B cell (primary cell): ENCODE measurements at regions not wholly inside any gene's neighbourhood (a gene's known extent, or its start where the extent isn't known, plus 50 kb on each side); places are given as distances from the start of the nearest gene placed in this dataset.

Experiments
- ATAC-seq: fragments of 200-7000 bp; cut with Tn5 transposase; one replicate; pipeline ENCODE4 v1.10.0; 2021; ENCODE audit warnings: low read depth, mild to moderate bottlenecking, moderate number of reproducible peaks, moderate library complexity
- CTCF ChIA-PET: fragments of 350-600 bp; sonication (Branson Sonifier 250); formaldehyde crosslinking; loops from one replicate; lab custom pipeline; 2021; ENCODE audit warnings: antibody characterized with exemption, inconsistent platforms; lab: Charles Lee
- POLR2A ChIA-PET: fragments of 350-600 bp; sonication (Branson Sonifier 250); formaldehyde crosslinking; loops from one replicate; lab custom pipeline; 2021; ENCODE audit warnings: antibody characterized with exemption; lab: Charles Lee
- DNase-seq: peaks from one replicate; pipeline ENCODE4 v3.0.0; 2013
- H2AFZ ChIP-seq: 2 replicates; pipeline ENCODE4 v1.6.1; 2012; ENCODE audit warnings: mild to moderate bottlenecking, low read depth, low read length; ENCODE audit not compliant: insufficient read depth, poor library complexity, severe bottlenecking
- H3K27ac ChIP-seq, 2 donors: 1 replicate in 1 of 2; 2 replicates in 1 of 2; pipeline ENCODE4 v1.5.1; 2012 to 2013; ENCODE audit warnings: low read length in 2 of 2, mild to moderate bottlenecking in 2 of 2, moderate library complexity in 1 of 2
- H3K27me3 ChIP-seq, 4 experiments: fragments of 200-600 bp in 1 of 4; sonication (generic) in 1 of 4; replicated peaks in 1 of 4; 1 replicate in 2 of 4; 2 replicates in 2 of 4; pipeline versions ENCODE4 v1.6.1 to v1.7.0; 2013 to 2016; ENCODE audit warnings: low read length in 3 of 4, mild to moderate bottlenecking in 2 of 4, mixed read lengths in 1 of 4, moderate library complexity in 1 of 4; ENCODE audit not compliant: insufficient read depth in 4 of 4, control insufficient read depth in 3 of 4; ENCODE audit errors: control extremely low read depth in 1 of 4
- H3K36me3 ChIP-seq, 2 experiments: replicated peaks in 1 of 2; 1 replicate in 1 of 2; 2 replicates in 1 of 2; pipeline versions ENCODE4 v1.6.1 to v1.7.1; 2013; ENCODE audit warnings: low read length in 1 of 2; ENCODE audit not compliant: insufficient read depth in 2 of 2, control insufficient read depth in 1 of 2; ENCODE audit errors: control extremely low read depth in 1 of 2, extremely low read depth in 1 of 2
- H3K4me1 ChIP-seq, 2 donors: fragments of 200-600 bp in 1 of 2; sonication (generic) in 1 of 2; 1 replicate in 1 of 2; 2 replicates in 1 of 2; pipeline versions ENCODE4 v1.5.1 to v1.6.1; 2013 to 2017; ENCODE audit warnings: low read length in 2 of 2; ENCODE audit not compliant: control insufficient read depth in 2 of 2, insufficient read depth in 2 of 2
- H3K4me2 ChIP-seq: replicated peaks from 2 replicates; pipeline ENCODE3; 2012; ENCODE audit warnings: mild to moderate bottlenecking, low read depth, low read length; ENCODE audit not compliant: poor library complexity, severe bottlenecking
- H3K4me3 ChIP-seq, 5 experiments: fragments of 200-600 bp in 1 of 5; sonication (generic) in 1 of 5; 1 replicate in 3 of 5; 2 replicates in 2 of 5; pipeline versions ENCODE4 v1.5.1 to v1.7.0; 2011 to 2016; ENCODE audit warnings: low read length in 4 of 5, mild to moderate bottlenecking in 4 of 5, low read depth in 2 of 5, control low read depth in 1 of 5, moderate library complexity in 1 of 5; ENCODE audit not compliant: insufficient read depth in 1 of 5; ENCODE audit errors: control extremely low read depth in 1 of 5, extremely low read depth in 1 of 5
- H3K79me2 ChIP-seq: fragments of 200-600 bp; sonication (generic); one replicate; pipeline ENCODE4 v1.6.0; 2016; ENCODE audit warnings: low read length; ENCODE audit not compliant: control insufficient read depth, insufficient read depth
- H3K9ac ChIP-seq: fragments of 200-600 bp; sonication (generic); 2 replicates; pipeline ENCODE4 v1.6.1; 2017; ENCODE audit warnings: mild to moderate bottlenecking, low read length, moderate library complexity
- H3K9me3 ChIP-seq, 3 donors: one replicate each; pipeline versions ENCODE4 v1.6.1 to v1.7.1; 2013; ENCODE audit warnings: low read length in 2 of 3; ENCODE audit not compliant: control insufficient read depth in 2 of 3, insufficient read depth in 1 of 3; ENCODE audit errors: control extremely low read depth in 1 of 3
- H4K20me1 ChIP-seq: 2 replicates; pipeline ENCODE4 v1.6.0; 2012; ENCODE audit warnings: mild to moderate bottlenecking, low read length; ENCODE audit not compliant: insufficient read depth, control insufficient read depth, poor library complexity, severe bottlenecking
- H3K27ac Mint-ChIP-seq: one replicate; pipeline ENCODE4 v1.8.0; 2021; ENCODE audit warnings: mixed read lengths
- H3K27me3 Mint-ChIP-seq: one replicate; pipeline ENCODE4 v1.8.0; 2021; ENCODE audit warnings: mixed read lengths
- H3K4me1 Mint-ChIP-seq: one replicate; pipeline ENCODE4 v1.8.0; 2021; ENCODE audit warnings: mixed read lengths
- H3K4me3 Mint-ChIP-seq: one replicate; pipeline ENCODE4 v1.8.0; 2021; ENCODE audit warnings: mixed read lengths
- H3K9me3 Mint-ChIP-seq: one replicate; pipeline ENCODE4 v1.8.0; 2022; ENCODE audit warnings: mixed read lengths; ENCODE audit not compliant: insufficient read depth
- CTCF ChIP-seq: fragments of 200-600 bp; IDR thresholded peaks from one replicate; pipeline ENCODE4 v1.8.0; 2022; ENCODE audit warnings: antibody characterized with exemption, mild to moderate bottlenecking
- EZH2 ChIP-seq: IDR thresholded peaks from 2 replicates; pipeline ENCODE4 v1.6.1; 2012; ENCODE audit warnings: borderline replicate concordance, low read depth, mild to moderate bottlenecking, moderate library complexity, low read length; ENCODE audit not compliant: insufficient read depth, poor library complexity, severe bottlenecking
- WGBS: methylation state at CpG from one replicate; pipeline ENCODE4 v1.1.5; 2013; ENCODE audit warnings: missing lambda C conversion rate; ENCODE audit not compliant: insufficient coverage; 5-methylcytosine and 5-hydroxymethylcytosine counted together
- intact Hi-C: fragments of 100-400 bp; cut with micrococcal nuclease; formaldehyde crosslinking; loops from one replicate; pipeline ENCODE4 v1.10.0; 2022

DNA sequence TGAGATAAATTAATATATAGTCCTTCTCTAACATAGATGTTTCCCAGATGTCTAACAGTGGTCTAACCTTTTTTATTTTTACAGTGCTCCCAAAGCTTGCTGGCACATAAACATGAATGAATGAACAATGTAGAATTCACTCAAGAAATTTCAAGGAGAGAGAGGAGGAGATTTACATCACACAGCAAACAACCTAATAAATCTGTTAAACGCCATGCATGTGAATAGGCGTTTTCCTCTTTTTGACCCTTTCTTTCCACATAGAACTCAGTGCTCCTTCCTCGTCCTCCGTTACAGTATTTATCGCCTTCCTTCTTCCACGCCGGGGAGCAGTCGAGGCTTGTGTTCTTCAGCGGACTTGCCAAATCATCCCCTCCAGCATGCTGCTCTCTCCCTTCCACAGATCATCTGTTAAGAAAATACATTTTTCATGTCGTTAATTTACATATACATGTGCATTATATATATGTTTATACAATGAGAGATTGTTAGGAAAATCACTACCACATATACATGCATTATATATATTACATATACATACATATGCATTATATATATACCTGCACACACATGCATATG lies 93.0 kb downstream of the SLC35B3 start:
- peaks cover 8% of the 10 kb centered on the region for H3K27me3 Mint-ChIP-seq
- Histone ChIP-seq H3K27me3 (peaks cover 0 to 4% (median 3%) of the 10 kb centered on the region in 4 experiments), H3K27ac (no peak overlapping the region), H3K4me2 (no peak overlapping the region), H3K4me3 (no peak overlapping the region), H3K79me2 (no peaks in the 10 kb centered on the region), H3K36me3 (no peaks in the 10 kb centered on the region), H2AFZ (no peak overlapping the region), H3K9me3 (peaks cover 0 to 8% (median 0%) of the 10 kb centered on the region in 3 donors), H4K20me1 (no peaks in the 10 kb centered on the region), H3K9ac (no peak overlapping the region), H3K4me1 (no peaks in the 10 kb centered on the region)
- POLR2A ChIA-PET: no interaction called here
- TF ChIP-seq EZH2: no peak
- no peak for TF ChIP-seq CTCF
- DNase-seq (no peak), ATAC-seq (no peak)
- no peak overlapping the region for H3K4me3 Mint-ChIP-seq
- no peak overlapping the region for H3K27ac Mint-ChIP-seq
- CTCF ChIA-PET: no interaction called here
- H3K4me1 Mint-ChIP-seq: no peaks in the 10 kb centered on the region
- 85% methylated on average over 9 of the region's 10 CpGs for whole genome bisulfite sequencing
- intact Hi-C loops: no loop called here
- H3K9me3 Mint-ChIP-seq: peaks cover 3% of the 10 kb centered on the region

GRCh38 chr6:8337147-8337546 lies 98.2 kb downstream of the SLC35B3 start:
- no peaks in the 10 kb centered on the region for H3K9me3 Mint-ChIP-seq
- no peak overlapping the region for H2AFZ ChIP-seq
- no peaks in the 10 kb centered on the region for H3K79me2 ChIP-seq
- peaks cover 0 to 4% (median 2%) of the 10 kb centered on the region in 4 experiments for H3K27me3 ChIP-seq
- TF ChIP-seq EZH2 (no peak), CTCF (no peak)
- ChIA-PET POLR2A (no interaction called here), CTCF (no interaction called here)
- H3K27me3 Mint-ChIP-seq: peaks cover 3% of the 10 kb centered on the region
- no peaks in the 10 kb centered on the region for H3K36me3 ChIP-seq
- DNase-seq (no peak), ATAC-seq (no peak)
- no peaks in the 10 kb centered on the region for H3K9me3 ChIP-seq
- 53% methylated on average over 3 of the region's 4 CpGs for WGBS
- no peak overlapping the region for H3K27ac Mint-ChIP-seq
- H3K27ac ChIP-seq: no peak overlapping the region
- H3K9ac ChIP-seq: no peak overlapping the region
- no peaks in the 10 kb centered on the region for H4K20me1 ChIP-seq
- H3K4me1 Mint-ChIP-seq: no peaks in the 10 kb centered on the region
- no peak overlapping the region for H3K4me2 ChIP-seq
- H3K4me3 Mint-ChIP-seq: no peak overlapping the region
- no peak overlapping the region for H3K4me3 ChIP-seq
- intact Hi-C loops: no loop called here
- H3K4me1 ChIP-seq: no peaks in the 10 kb centered on the region
